ENCODE measurements at regions not wholly inside any gene's neighbourhood (a gene's known extent, or its start where the extent isn't known, plus 50 kb on each side); places are given as distances from the start of the nearest gene placed in this dataset.

- Mint-ChIP-seq H3K4me1 (no peaks in the 10 kb centered on the region), H3K4me3 (no peak overlapping the region), H3K9me3 (peaks cover 13% of the 10 kb centered on the region), H3K27me3 (ENCODE audit: low read depth) (no peaks in the 10 kb centered on the region), H3K27ac (no peak overlapping the region), H3K36me3 (peaks cover 12% of the 10 kb centered on the region)
- POLR2A ChIA-PET: no interaction called here
- no peak for ATAC-seq
- TF ChIP-seq ZNF396 (CRISPR knock-in tag; IDR thresholded peaks at IDR 0.05; ENCODE audit: borderline replicate concordance) (no peak), ZNF263 (CRISPR knock-in tag; IDR thresholded peaks at IDR 0.05; ENCODE audit: low read depth) (no peak), NFATC4 (CRISPR knock-in tag; IDR thresholded peaks at IDR 0.05) (no peak), ESRRA (CRISPR knock-in tag; IDR thresholded peaks at IDR 0.05; ENCODE audit: borderline replicate concordance) (no peak), KAT7 (CRISPR knock-in tag; IDR thresholded peaks at IDR 0.05; ENCODE audit: borderline replicate concordance) (no peak), GTF2I (CRISPR knock-in tag; conservative IDR thresholded peaks at IDR 0.05) (no peak)
- TF ChIP-seq, protein P1, sequence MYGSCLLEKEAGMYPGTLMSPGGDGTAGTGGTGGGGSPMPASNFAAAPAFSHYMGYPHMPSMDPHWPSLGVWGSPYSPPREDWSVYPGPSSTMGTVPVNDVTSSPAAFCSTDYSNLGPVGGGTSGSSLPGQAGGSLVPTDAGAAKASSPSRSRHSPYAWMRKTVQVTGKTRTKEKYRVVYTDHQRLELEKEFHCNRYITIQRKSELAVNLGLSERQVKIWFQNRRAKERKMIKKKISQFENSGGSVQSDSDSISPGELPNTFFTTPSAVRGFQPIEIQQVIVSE (CRISPR knock-in tag; IDR thresholded peaks at IDR 0.05; ENCODE audit: borderline replicate concordance): no peak
- TF ChIP-seq, protein P2, sequence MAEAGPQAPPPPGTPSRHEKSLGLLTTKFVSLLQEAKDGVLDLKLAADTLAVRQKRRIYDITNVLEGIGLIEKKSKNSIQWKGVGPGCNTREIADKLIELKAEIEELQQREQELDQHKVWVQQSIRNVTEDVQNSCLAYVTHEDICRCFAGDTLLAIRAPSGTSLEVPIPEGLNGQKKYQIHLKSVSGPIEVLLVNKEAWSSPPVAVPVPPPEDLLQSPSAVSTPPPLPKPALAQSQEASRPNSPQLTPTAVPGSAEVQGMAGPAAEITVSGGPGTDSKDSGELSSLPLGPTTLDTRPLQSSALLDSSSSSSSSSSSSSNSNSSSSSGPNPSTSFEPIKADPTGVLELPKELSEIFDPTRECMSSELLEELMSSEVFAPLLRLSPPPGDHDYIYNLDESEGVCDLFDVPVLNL (CRISPR knock-in tag; IDR thresholded peaks at IDR 0.05; ENCODE audit: borderline replicate concordance, low read depth): no peak
- DNase-seq (ENCODE audit: low spot score): no peak
- CTCF ChIA-PET: no interaction called here
Observed at GRCh38 chr5:25488119-25488518, 843.3 kb upstream of the CDH10 start.

GRCh38 chr5:25484391-25484790 is 839.6 kb upstream of the CDH10 start:
- no peak overlapping the region for H3K27ac Mint-ChIP-seq

More at GRCh38 chr5:25484391-25484790, 839.6 kb upstream of the CDH10 start:
- Mint-ChIP-seq H3K36me3 (peaks cover 12% of the 10 kb centered on the region), H3K4me1 (peaks cover 6% of the 10 kb centered on the region), H3K27me3 (ENCODE audit: low read depth) (no peaks in the 10 kb centered on the region), H3K9me3 (peaks cover 13% of the 10 kb centered on the region), H3K4me3 (no peak overlapping the region)
- ChIA-PET CTCF (no interaction called here), POLR2A (no interaction called here)
- DNase-seq (ENCODE audit: low spot score): no peak
- TF ChIP-seq ERG (CRISPR knock-in tag; IDR thresholded peaks at IDR 0.05) (no peak), MAX (CRISPR knock-in tag; IDR thresholded peaks at IDR 0.05) (no peak), ELF4 (CRISPR knock-in tag; IDR thresholded peaks at IDR 0.05; ENCODE audit: low read depth) (no peak), TEAD4 (CRISPR knock-in tag; IDR thresholded peaks at IDR 0.05) (no peak), ZNF232 (CRISPR knock-in tag; IDR thresholded peaks at IDR 0.05) (no peak), SMAD4 (CRISPR knock-in tag; IDR thresholded peaks at IDR 0.05) (no peak), ZNF317 (CRISPR knock-in tag; IDR thresholded peaks at IDR 0.05; ENCODE audit: borderline replicate concordance, low read depth) (no peak), CBFB (CRISPR knock-in tag; IDR thresholded peaks at IDR 0.05; ENCODE audit: low read depth) (no peak), ZNF219 (CRISPR knock-in tag; IDR thresholded peaks at IDR 0.05; ENCODE audit: borderline replicate concordance) (no peak), TP53 (CRISPR knock-in tag; IDR thresholded peaks at IDR 0.05) (no peak), FOXP1 (CRISPR knock-in tag; IDR thresholded peaks at IDR 0.05; ENCODE audit: borderline replicate concordance) (no peak), NR3C1 (CRISPR knock-in tag; conservative IDR thresholded peaks at IDR 0.05; ENCODE audit: low read depth) (no peak)
- TF ChIP-seq, protein P1 (CRISPR knock-in tag; IDR thresholded peaks at IDR 0.05; ENCODE audit: borderline replicate concordance): no peak
- TF ChIP-seq, protein P3, sequence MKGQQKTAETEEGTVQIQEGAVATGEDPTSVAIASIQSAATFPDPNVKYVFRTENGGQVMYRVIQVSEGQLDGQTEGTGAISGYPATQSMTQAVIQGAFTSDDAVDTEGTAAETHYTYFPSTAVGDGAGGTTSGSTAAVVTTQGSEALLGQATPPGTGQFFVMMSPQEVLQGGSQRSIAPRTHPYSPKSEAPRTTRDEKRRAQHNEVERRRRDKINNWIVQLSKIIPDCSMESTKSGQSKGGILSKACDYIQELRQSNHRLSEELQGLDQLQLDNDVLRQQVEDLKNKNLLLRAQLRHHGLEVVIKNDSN (CRISPR knock-in tag; IDR thresholded peaks at IDR 0.05): no peak
- TF ChIP-seq, protein P2 (CRISPR knock-in tag; IDR thresholded peaks at IDR 0.05; ENCODE audit: borderline replicate concordance, low read depth): no peak
- ATAC-seq: no peak

All from WTC11 (cell line).